Neuronal stem cell (in vitro differentiated cells): ENCODE measurements at regions not wholly inside any gene's neighbourhood (a gene's known extent, or its start where the extent isn't known, plus 50 kb on each side); places are given as distances from the start of the nearest gene placed in this dataset.

Source experiments
- DNase-seq: peaks from one replicate; pipeline ENCODE4 v3.0.0-alpha.2; 2013; ENCODE audit warnings: low spot score
- H2AFZ ChIP-seq: one replicate; pipeline ENCODE4 v1.6.1; 2013; ENCODE audit warnings: mild to moderate bottlenecking, low read length, inconsistent platforms
- H2AK5ac ChIP-seq: 2 replicates; pipeline ENCODE4 v1.6.1; 2013; ENCODE audit warnings: low read depth, mild to moderate bottlenecking, inconsistent platforms, low read length, moderate library complexity, mixed read lengths
- H2BK120ac ChIP-seq: 2 replicates; pipeline ENCODE4 v1.6.1; 2013; ENCODE audit warnings: low read depth, mild to moderate bottlenecking, inconsistent platforms, low read length, moderate library complexity, mixed read lengths
- H2BK12ac ChIP-seq: one replicate; pipeline ENCODE4 v1.6.1; 2013; ENCODE audit warnings: low read length, inconsistent platforms
- H2BK15ac ChIP-seq: 2 replicates; pipeline ENCODE4 v1.6.1; 2013; ENCODE audit warnings: mild to moderate bottlenecking, low read length, inconsistent platforms, mixed read lengths
- H2BK5ac ChIP-seq: one replicate; pipeline ENCODE4 v1.6.1; 2013; ENCODE audit warnings: inconsistent platforms, mild to moderate bottlenecking, low read length, moderate library complexity
- H3K14ac ChIP-seq: one replicate; pipeline ENCODE4 v1.6.1; 2013; ENCODE audit warnings: low read length, inconsistent platforms
- H3K18ac ChIP-seq: 2 replicates; pipeline ENCODE4 v1.6.1; 2013; ENCODE audit warnings: low read length, inconsistent platforms
- H3K23ac ChIP-seq: 2 replicates; pipeline ENCODE4 v1.6.1; 2013; ENCODE audit warnings: low read depth, mild to moderate bottlenecking, mixed read lengths, low read length, inconsistent platforms; ENCODE audit not compliant: poor library complexity
- H3K27ac ChIP-seq: replicated peaks from 3 replicates; pipeline ENCODE4 v1.5.1; 2013; ENCODE audit warnings: low read length, inconsistent platforms
- H3K27me3 ChIP-seq, 3 experiments: 2 replicates each; pipeline ENCODE4 v1.6.1; 2013; ENCODE audit warnings: low read length in 3 of 3, mild to moderate bottlenecking in 2 of 3, inconsistent platforms in 1 of 3, low read depth in 1 of 3, mixed read lengths in 1 of 3, moderate library complexity in 1 of 3; ENCODE audit not compliant: control insufficient read depth in 3 of 3, insufficient read depth in 3 of 3
- H3K36me3 ChIP-seq, 2 donors: replicated peaks in 1 of 2; 2 replicates each; pipeline ENCODE4 v1.6.1; 2013; ENCODE audit warnings: low read length in 2 of 2; ENCODE audit not compliant: control insufficient read depth in 2 of 2, insufficient read depth in 2 of 2
- H3K4ac ChIP-seq: 2 replicates; pipeline ENCODE4 v1.6.1; 2013; ENCODE audit warnings: inconsistent platforms, mild to moderate bottlenecking, low read length, moderate library complexity
- H3K4me1 ChIP-seq, 2 donors: 1 replicate in 1 of 2; 2 replicates in 1 of 2; pipeline ENCODE4 v1.6.1; 2013; ENCODE audit warnings: low read length in 2 of 2, low read depth in 1 of 2; ENCODE audit not compliant: control insufficient read depth in 2 of 2, insufficient read depth in 1 of 2
- H3K4me2 ChIP-seq: one replicate; pipeline ENCODE4 v1.6.1; 2013; ENCODE audit warnings: mild to moderate bottlenecking, low read length, inconsistent platforms; ENCODE audit not compliant: insufficient read depth, poor library complexity, severe bottlenecking
- H3K4me3 ChIP-seq, 2 donors: 2 replicates each; pipeline ENCODE4 v1.5.1; 2013; ENCODE audit warnings: low read length in 2 of 2, mild to moderate bottlenecking in 2 of 2, inconsistent platforms in 1 of 2, moderate library complexity in 1 of 2
- H3K79me1 ChIP-seq: one replicate; pipeline ENCODE4 v1.6.1; 2013; ENCODE audit warnings: low read depth, mild to moderate bottlenecking, inconsistent platforms, low read length, moderate library complexity
- H3K9ac ChIP-seq: one replicate; pipeline ENCODE4 v1.6.1; 2013; ENCODE audit warnings: mild to moderate bottlenecking, low read depth, low read length, inconsistent platforms; ENCODE audit not compliant: poor library complexity
- H3K9me3 ChIP-seq, 2 donors: replicated peaks in 1 of 2; 2 replicates each; pipeline versions ENCODE3 to v1.6.1; 2013; ENCODE audit warnings: low read length in 2 of 2, mild to moderate bottlenecking in 2 of 2, inconsistent platforms in 1 of 2, low read depth in 1 of 2, mixed read lengths in 1 of 2, moderate library complexity in 1 of 2; ENCODE audit not compliant: control insufficient read depth in 2 of 2, insufficient read depth in 1 of 2
- H4K8ac ChIP-seq: one replicate; pipeline ENCODE4 v1.6.1; 2013; ENCODE audit warnings: low read depth, mild to moderate bottlenecking, inconsistent platforms, low read length, moderate library complexity
- H4K91ac ChIP-seq: one replicate; pipeline ENCODE4 v1.6.1; 2013; ENCODE audit warnings: low read length, low read depth, mild to moderate bottlenecking, inconsistent platforms; ENCODE audit not compliant: poor library complexity
- WGBS, 2 donors: extraction: QIAGEN DNeasy Blood & Tissue Kit; methylation state at CpG; one replicate each; pipeline ENCODE4 v1.1.7; 2013; ENCODE audit warnings: missing lambda C conversion rate in 2 of 2, mixed read lengths in 1 of 2; ENCODE audit not compliant: insufficient read length in 2 of 2, insufficient replicate concordance in 1 of 2; ENCODE audit errors: extremely low coverage in 2 of 2; 5-methylcytosine and 5-hydroxymethylcytosine counted together

DNA sequence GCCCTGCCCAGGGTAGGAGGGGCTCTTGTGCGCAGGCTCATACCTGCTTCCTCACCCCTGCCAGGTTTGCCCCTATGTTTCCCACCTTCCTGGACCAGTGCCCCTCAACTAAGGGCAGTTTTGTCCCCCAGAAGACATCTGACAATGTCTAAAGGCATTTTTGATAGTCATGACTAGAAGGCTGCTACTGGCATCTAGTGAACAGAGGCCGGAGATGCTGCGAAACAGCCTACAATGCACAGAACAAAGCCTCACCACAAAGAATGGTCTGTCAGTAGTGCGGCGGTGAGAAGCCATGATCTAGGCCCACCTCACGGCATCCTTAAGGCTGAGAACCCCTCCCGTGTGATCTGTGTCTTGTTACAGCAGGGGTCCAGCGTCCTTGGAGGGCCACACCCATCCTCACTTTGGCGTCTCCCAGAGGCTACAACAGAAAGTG is 96.0 kb downstream of the TMEM17 start:
- no peaks in the 10 kb centered on the region for H3K9me3 ChIP-seq
- H2AK5ac ChIP-seq, result peak overlapping the region; percentile 65
- H2BK5ac ChIP-seq, result no peak overlapping the region
- no peak overlapping the region for H4K91ac ChIP-seq
- no peak overlapping the region for H3K4me2 ChIP-seq
- H2BK120ac ChIP-seq, result no peak overlapping the region
- no peaks in the 10 kb centered on the region for H3K36me3 ChIP-seq
- H3K9ac ChIP-seq, result no peak overlapping the region
- no peak overlapping the region for H3K14ac ChIP-seq
- no CpG with 5 or more reads among the region's 9 CpGs for WGBS, 2 donors
- H3K4me1 ChIP-seq, result peaks cover 8 to 15% of the 10 kb centered on the region in 2 donors
- H3K79me1 ChIP-seq, result no peaks in the 10 kb centered on the region
- H3K18ac ChIP-seq, result peak overlapping the region; percentile 39
- no peak overlapping the region for H2BK15ac ChIP-seq
- no peak overlapping the region for H3K23ac ChIP-seq
- no peak overlapping the region for H2BK12ac ChIP-seq
- H2AFZ ChIP-seq, result peak overlapping the region; percentile 93
- H3K27ac ChIP-seq, result no peak overlapping the region
- H4K8ac ChIP-seq, result peak overlapping the region; percentile 7
- no peaks in the 10 kb centered on the region for H3K27me3 ChIP-seq
- H3K4ac ChIP-seq, result no peak overlapping the region
- no peak overlapping the region for H3K4me3 ChIP-seq
- no peak for DNase-seq

DNA sequence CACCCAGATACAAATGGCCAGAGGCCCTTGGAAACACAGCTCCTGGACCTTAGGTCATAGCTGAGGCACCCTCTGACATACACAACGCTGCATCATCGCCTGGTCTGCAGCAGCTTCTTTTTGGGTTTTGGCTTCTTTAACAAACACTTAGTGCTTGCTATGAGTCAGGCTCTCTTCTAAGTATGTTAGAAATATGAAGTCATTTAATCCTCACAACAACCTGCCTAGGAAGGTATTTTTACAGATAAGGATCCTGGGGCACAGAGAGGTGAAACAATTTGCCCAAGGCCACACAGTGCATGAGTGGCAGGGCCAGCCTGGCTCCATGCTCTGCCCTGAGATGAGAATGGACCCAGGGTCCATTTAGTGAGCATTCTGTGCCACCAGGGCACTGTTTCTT is 96.6 kb downstream of the TMEM17 start:
- WGBS, 2 donors, result no CpG with 5 or more reads among the region's 2 CpGs
- Histone ChIP-seq H3K36me3 (no peaks in the 10 kb centered on the region), H3K4me2 (no peak overlapping the region), H3K4me3 (no peak overlapping the region), H2BK12ac (no peak overlapping the region), H4K8ac (no peak overlapping the region), H2BK15ac (no peak overlapping the region), H3K18ac (peak overlapping the region; percentile 24), H3K9me3 (no peaks in the 10 kb centered on the region), H3K79me1 (no peaks in the 10 kb centered on the region), H2BK120ac (no peak overlapping the region), H3K4ac (no peak overlapping the region), H3K23ac (no peak overlapping the region), H3K27ac (no peak overlapping the region), H3K9ac (no peak overlapping the region), H3K4me1 (peaks cover 8 to 15% of the 10 kb centered on the region in 2 donors), H3K27me3 (no peaks in the 10 kb centered on the region), H3K14ac (no peak overlapping the region), H2BK5ac (no peak overlapping the region), H2AFZ (no peak overlapping the region), H4K91ac (no peak overlapping the region), H2AK5ac (peak overlapping the region; percentile 65)
- DNase-seq, result no peak

DNA sequence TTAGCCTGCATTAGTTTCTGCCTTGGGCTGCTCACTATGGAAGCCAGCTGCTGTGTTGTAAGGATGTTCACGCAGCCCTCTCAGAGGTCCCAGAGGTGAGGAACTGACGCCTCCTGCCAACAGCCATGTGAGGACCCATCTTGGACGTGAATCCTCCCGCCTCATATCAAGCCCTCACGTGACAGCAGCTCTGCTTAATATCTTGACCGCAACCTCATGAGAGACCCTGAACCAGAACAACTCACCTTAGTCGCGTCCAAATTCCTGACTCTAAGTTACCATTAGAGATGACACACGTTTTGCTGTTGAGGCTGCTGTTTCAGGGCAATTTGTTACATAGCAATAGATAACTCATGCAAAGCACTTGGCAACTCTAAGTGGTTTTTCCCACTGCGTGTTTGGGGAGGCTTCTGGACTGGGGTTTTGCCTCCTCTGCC is 97.7 kb downstream of the TMEM17 start:
- Histone ChIP-seq H2AK5ac (peak overlapping the region; percentile 13), H3K27me3 (no peaks in the 10 kb centered on the region), H3K27ac (no peak overlapping the region), H4K8ac (no peak overlapping the region), H3K9me3 (no peaks in the 10 kb centered on the region), H2BK12ac (no peak overlapping the region), H3K4ac (peak overlapping the region; percentile 38), H3K79me1 (no peaks in the 10 kb centered on the region), H3K14ac (no peak overlapping the region), H3K4me1 (peaks cover 8 to 15% of the 10 kb centered on the region in 2 donors), H3K4me2 (no peak overlapping the region), H3K9ac (no peak overlapping the region), H2BK5ac (no peak overlapping the region), H3K18ac (peak overlapping the region; percentile 50), H3K4me3 (no peak overlapping the region), H2BK120ac (no peak overlapping the region), H2BK15ac (peak overlapping the region; percentile 82), H2AFZ (no peak overlapping the region), H3K23ac (no peak overlapping the region), H4K91ac (peak overlapping the region; percentile 69), H3K36me3 (no peaks in the 10 kb centered on the region)
- no peak for DNase-seq
- no CpG with 5 or more reads among the region's 10 CpGs for WGBS, 2 donors

DNA sequence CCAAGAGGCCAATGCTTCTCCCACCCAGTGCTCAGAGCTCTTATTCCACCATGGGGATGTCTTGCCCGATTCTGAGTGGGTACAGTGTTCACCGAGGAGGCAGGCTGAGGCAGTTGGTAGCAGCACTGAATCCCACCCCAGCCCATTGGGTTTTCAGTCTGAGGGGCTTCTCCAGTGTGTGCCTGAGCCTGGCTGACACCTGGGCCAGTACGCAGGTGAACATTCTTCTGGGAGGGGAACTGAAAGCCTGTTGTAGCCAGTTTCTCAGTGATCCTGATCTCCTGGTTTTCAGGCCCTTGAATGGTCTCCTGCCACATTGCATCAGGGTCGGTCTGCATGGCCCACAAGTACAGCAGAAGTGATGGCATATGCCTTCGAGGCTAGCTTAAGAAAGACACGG is 98.2 kb downstream of the TMEM17 start:
- Histone ChIP-seq H3K79me1 (no peaks in the 10 kb centered on the region), H3K9ac (no peak overlapping the region), H3K9me3 (no peaks in the 10 kb centered on the region), H3K4me1 (peaks cover 8 to 15% of the 10 kb centered on the region in 2 donors), H2BK5ac (no peak overlapping the region), H3K27me3 (no peaks in the 10 kb centered on the region), H3K4me3 (no peak overlapping the region), H2AK5ac (peak overlapping the region; percentile 13), H3K14ac (no peak overlapping the region), H3K36me3 (no peaks in the 10 kb centered on the region), H4K91ac (peak overlapping the region; percentile 69), H3K4ac (peak overlapping the region; percentile 38), H2BK12ac (no peak overlapping the region), H3K4me2 (no peak overlapping the region), H4K8ac (no peak overlapping the region), H3K18ac (peak overlapping the region; percentile 50), H2BK15ac (peak overlapping the region; percentile 82), H2AFZ (no peak overlapping the region), H3K27ac (no peak overlapping the region), H2BK120ac (no peak overlapping the region), H3K23ac (no peak overlapping the region)
- WGBS, 2 donors, result no CpG with 5 or more reads among the region's 6 CpGs
- DNase-seq, result no peak
